ENCODE measurements at regions not wholly inside any gene's neighbourhood (a gene's known extent, or its start where the extent isn't known, plus 50 kb on each side); places are given as distances from the start of the nearest gene placed in this dataset.

GRCh38 chr7:132720835-132721234, 144.6 kb upstream of the PLXNA4 start:
- TF ChIP-seq CTCF (IDR thresholded peaks at IDR 0.05; ENCODE audit: insufficient read depth, low read depth, low read length) (no peak), EZH2 (IDR thresholded peaks at IDR 0.05; ENCODE audit: insufficient read depth, low read length) (no peak)

Measured in astrocyte (in vitro differentiated cells and primary cell).